Gastroesophageal sphincter (tissue), 3 donors: ENCODE measurements at regions not wholly inside any gene's neighbourhood (a gene's known extent, or its start where the extent isn't known, plus 50 kb on each side); places are given as distances from the start of the nearest gene placed in this dataset.
"Not testable (repeated sequence)": the region's sequence is repeated elsewhere in the genome, so short reads cannot be mapped to it uniquely, and the experiment has no call there.

Source experiments
- CTCF ChIP-seq, 4 experiments: fragments of 200-600 bp in 2 of 4; fragments of 450-650 bp in 2 of 4; sonication (generic) in 1 of 4; IDR thresholded peaks; one replicate each; pipeline ENCODE4 v1.5.1; 2017 to 2019; ENCODE audit warnings: antibody characterized with exemption in 4 of 4, mild to moderate bottlenecking in 2 of 4, moderate library complexity in 2 of 4
- POLR2A ChIP-seq, 2 donors: fragments of 450-650 bp; IDR thresholded peaks; one replicate each; pipeline ENCODE4 v1.6.1; 2017; ENCODE audit warnings: antibody characterized with exemption in 2 of 2, mild to moderate bottlenecking in 2 of 2, moderate library complexity in 1 of 2

GRCh38 chr20:53787491-53787931 lies 193.9 kb upstream of the ZNF217 start:
- not testable (repeated sequence) for TF ChIP-seq CTCF, POLR2A (IDR thresholded peaks at IDR 0.05)
